OCI-LY1 (cell line): ENCODE measurements at regions not wholly inside any gene's neighbourhood (a gene's known extent, or its start where the extent isn't known, plus 50 kb on each side); places are given as distances from the start of the nearest gene placed in this dataset.

ENCODE experiments used
- H2AFZ ChIP-seq: fragments of 200-600 bp; sonication (generic), shearing (Covaris generic); 2 replicates; pipeline ENCODE4 v1.6.0; 2014; ENCODE audit warnings: antibody characterized with exemption, mild to moderate bottlenecking, low read length
- H3F3A ChIP-seq: fragments of 200-600 bp; sonication (generic), shearing (Covaris generic); 2 replicates; pipeline ENCODE4 v1.6.0; 2014; ENCODE audit warnings: mild to moderate bottlenecking, antibody characterized with exemption, low read length, moderate library complexity; ENCODE audit not compliant: insufficient read depth
- H3K27ac ChIP-seq: fragments of 200-600 bp; sonication (generic); 2 replicates; pipeline ENCODE4 v1.5.1; 2014; ENCODE audit warnings: low read length, mixed run types, mild to moderate bottlenecking, low read depth; ENCODE audit not compliant: poor library complexity, severe bottlenecking
- H3K27me3 ChIP-seq: fragments of 200-600 bp; sonication (generic); 2 replicates; pipeline ENCODE4 v1.6.0; 2014; ENCODE audit warnings: antibody characterized with exemption, mild to moderate bottlenecking, low read length, moderate library complexity; ENCODE audit not compliant: insufficient read depth
- H3K36me3 ChIP-seq: fragments of 200-600 bp; sonication (generic); 2 replicates; pipeline ENCODE4 v1.6.1; 2014; ENCODE audit warnings: mild to moderate bottlenecking, antibody characterized with exemption, low read length, moderate library complexity, mixed read lengths; ENCODE audit not compliant: insufficient read depth
- H3K4me1 ChIP-seq: fragments of 200-600 bp; sonication (generic); 2 replicates; pipeline ENCODE4 v1.5.1; 2014; ENCODE audit warnings: mild to moderate bottlenecking, low read length, moderate library complexity; ENCODE audit not compliant: insufficient read depth, severe bottlenecking
- H3K4me2 ChIP-seq: fragments of 200-600 bp; sonication (generic), shearing (Covaris generic); 2 replicates; pipeline ENCODE4 v1.6.1; 2014; ENCODE audit warnings: low read length
- H3K4me3 ChIP-seq: fragments of 200-600 bp; sonication (generic); 2 replicates; pipeline ENCODE4 v1.5.1; 2014; ENCODE audit warnings: low read length, low read depth, mild to moderate bottlenecking, mixed read lengths; ENCODE audit not compliant: poor library complexity, severe bottlenecking
- H3K79me2 ChIP-seq: fragments of 200-600 bp; shearing (Covaris generic); 2 replicates; pipeline ENCODE4 v1.6.1; 2016; ENCODE audit warnings: mixed run types, low read length, mixed read lengths; ENCODE audit not compliant: insufficient read depth
- H3K9ac ChIP-seq: fragments of 200-600 bp; sonication (generic), shearing (Covaris generic); 2 replicates; pipeline ENCODE4 v1.6.1; 2014; ENCODE audit warnings: mild to moderate bottlenecking, low read length, mixed read lengths
- H3K9me2 ChIP-seq: fragments of 200-600 bp; sonication (generic), shearing (Covaris generic); 2 replicates; pipeline ENCODE4 v1.6.1; 2014; ENCODE audit warnings: low read depth, mild to moderate bottlenecking, low read length, mixed read lengths
- H3K9me3 ChIP-seq: fragments of 200-600 bp; shearing (Covaris generic); 2 replicates; pipeline ENCODE4 v1.6.1; 2014; ENCODE audit warnings: low read length, mixed read lengths
- H4K20me1 ChIP-seq: fragments of 200-600 bp; sonication (generic), shearing (Covaris generic); 2 replicates; pipeline ENCODE4 v1.6.0; 2016; ENCODE audit warnings: mild to moderate bottlenecking, low read length; ENCODE audit not compliant: insufficient read depth
- CTCF ChIP-seq: fragments of 200-600 bp; sonication (generic), shearing (Covaris generic); IDR thresholded peaks from 2 replicates; pipeline ENCODE4 v1.5.1; 2017; ENCODE audit warnings: mild to moderate bottlenecking, antibody characterized with exemption, low read length, moderate library complexity, mixed read lengths
- EZH2 ChIP-seq: fragments of 200-600 bp; sonication (generic), shearing (Covaris generic); IDR thresholded peaks from 2 replicates; pipeline ENCODE4 v1.8.0; 2017; ENCODE audit warnings: borderline replicate concordance, mixed run types, mild to moderate bottlenecking, antibody characterized with exemption, low read length, moderate library complexity, mixed read lengths

GRCh38 chr15:62758126-62758951 lies 284.2 kb upstream of the TPM1 start:
- H3F3A ChIP-seq: no peaks in the 10 kb centered on the region
- H3K4me3 ChIP-seq: no peak overlapping the region
- no peak overlapping the region for H3K9ac ChIP-seq
- H3K27ac ChIP-seq: no peak overlapping the region
- H4K20me1 ChIP-seq: no peaks in the 10 kb centered on the region
- H3K9me3 ChIP-seq: no peaks in the 10 kb centered on the region
- no peak for TF ChIP-seq EZH2
- no peak for TF ChIP-seq CTCF
- no peak overlapping the region for H2AFZ ChIP-seq
- no peaks in the 10 kb centered on the region for H3K4me1 ChIP-seq
- H3K36me3 ChIP-seq: no peaks in the 10 kb centered on the region
- H3K4me2 ChIP-seq: no peak overlapping the region
- H3K9me2 ChIP-seq: no peaks in the 10 kb centered on the region
- peaks cover 4% of the 10 kb centered on the region; the same call in 1 of the 2 replicates for H3K27me3 ChIP-seq
- H3K79me2 ChIP-seq: no peaks in the 10 kb centered on the region

- H3K9me2 ChIP-seq: no peaks in the 10 kb centered on the region
- no peak overlapping the region for H3K4me2 ChIP-seq
- no peaks in the 10 kb centered on the region for H3K4me1 ChIP-seq
- no peaks in the 10 kb centered on the region for H3K9me3 ChIP-seq
- H2AFZ ChIP-seq: no peak overlapping the region
- H3K79me2 ChIP-seq: no peaks in the 10 kb centered on the region
- no peak overlapping the region for H3K9ac ChIP-seq
- no peaks in the 10 kb centered on the region for H3K36me3 ChIP-seq
- no peak overlapping the region for H3K27ac ChIP-seq
- no peak overlapping the region for H3K4me3 ChIP-seq
- peaks cover 4% of the 10 kb centered on the region; the same call in 1 of the 2 replicates for H3K27me3 ChIP-seq
- no peaks in the 10 kb centered on the region for H3F3A ChIP-seq
- H4K20me1 ChIP-seq: no peaks in the 10 kb centered on the region
- no peak for TF ChIP-seq CTCF
- TF ChIP-seq EZH2: no peak
Observed at GRCh38 chr15:62758952-62759349, 283.6 kb upstream of the TPM1 start.

DNA sequence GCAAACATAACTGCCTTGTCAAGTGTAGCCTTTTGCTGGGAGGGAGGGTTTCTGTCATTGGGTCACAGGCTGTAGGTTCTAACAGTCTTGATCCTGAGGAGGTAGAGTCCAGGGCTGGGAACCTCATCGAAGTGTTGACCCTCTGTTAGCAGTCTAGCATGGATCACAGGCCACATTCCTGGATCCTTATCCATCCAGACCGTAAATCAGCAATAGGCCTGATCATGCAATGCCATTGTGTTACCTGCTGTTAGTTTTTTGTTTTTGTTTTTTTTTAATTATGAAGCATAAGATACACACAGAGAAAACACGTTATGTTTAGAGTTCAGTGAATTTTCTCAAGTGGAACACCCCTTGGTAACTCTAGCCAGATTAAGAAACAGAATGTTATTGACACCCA lies 282.0 kb upstream of the TPM1 start:
- no peak overlapping the region for H3K4me3 ChIP-seq
- no peak overlapping the region for H2AFZ ChIP-seq
- H3K4me1 ChIP-seq: no peaks in the 10 kb centered on the region
- H3K27me3 ChIP-seq: peaks cover 4% of the 10 kb centered on the region; the same call in 1 of the 2 replicates
- no peaks in the 10 kb centered on the region for H4K20me1 ChIP-seq
- no peaks in the 10 kb centered on the region for H3F3A ChIP-seq
- H3K9me2 ChIP-seq: no peaks in the 10 kb centered on the region
- H3K27ac ChIP-seq: no peak overlapping the region
- H3K4me2 ChIP-seq: no peak overlapping the region
- no peaks in the 10 kb centered on the region for H3K79me2 ChIP-seq
- TF ChIP-seq EZH2 (no peak), CTCF (no peak)
- H3K9me3 ChIP-seq: no peaks in the 10 kb centered on the region
- H3K36me3 ChIP-seq: no peaks in the 10 kb centered on the region
- H3K9ac ChIP-seq: no peak overlapping the region
